NCI-H510A treated with DMSO at 0.1 percent for 48 hours (cell line): ENCODE measurements at regions not wholly inside any gene's neighbourhood (a gene's known extent, or its start where the extent isn't known, plus 50 kb on each side); places are given as distances from the start of the nearest gene placed in this dataset.
"Not testable (repeated sequence)": the region's sequence is repeated elsewhere in the genome, so short reads cannot be mapped to it uniquely, and the experiment has no call there.

Source experiments
- DNase-seq: peaks from one replicate; lab custom pipeline; 2025; lab: John Stamatoyannopoulos, UW

- DNase-seq: no peak
These were observed 436.6 kb downstream of the VGLL3 start for GRCh38 chr3:86554383-86554782.

- peak; percentile 37 for DNase-seq
These were observed 443.3 kb downstream of the VGLL3 start for GRCh38 chr3:86547692-86548091.

GRCh38 chr3:86537171-86537570 lies 453.8 kb downstream of the VGLL3 start:
- no peak for DNase-seq

- DNase-seq: no peak
These were observed 471.1 kb downstream of the VGLL3 start for GRCh38 chr3:86519819-86520218.

GRCh38 chr3:86481636-86482035 lies 509.3 kb downstream of the VGLL3 start:
- no peak for DNase-seq

GRCh38 chr3:86481031-86481430 lies 509.9 kb downstream of the VGLL3 start:
- no peak for DNase-seq

- DNase-seq: no peak
These were observed 526.8 kb downstream of the VGLL3 start for GRCh38 chr3:86464180-86464579.

- DNase-seq: no peak
These were observed 539.2 kb downstream of the VGLL3 start for GRCh38 chr3:86451749-86452148.

- no peak for DNase-seq
These were observed 552.4 kb downstream of the VGLL3 start for GRCh38 chr3:86438544-86438943.

- no peak for DNase-seq
These were observed 563.6 kb downstream of the VGLL3 start for GRCh38 chr3:86427343-86427742.

GRCh38 chr3:86420990-86421739 lies 569.8 kb downstream of the VGLL3 start:
- no peak for DNase-seq

- no peak for DNase-seq
These were observed 572.1 kb downstream of the VGLL3 start for GRCh38 chr3:86418861-86419260.

GRCh38 chr3:86416334-86416733 lies 574.6 kb downstream of the VGLL3 start:
- DNase-seq: no peak

- DNase-seq: no peak
These were observed 577.3 kb downstream of the VGLL3 start for GRCh38 chr3:86413645-86414044.

- DNase-seq: no peak
These were observed 580.4 kb downstream of the VGLL3 start for GRCh38 chr3:86410587-86410986.

- not testable (repeated sequence) for DNase-seq
These were observed 601.2 kb downstream of the VGLL3 start for GRCh38 chr3:86389759-86390158.

- DNase-seq: no peak
These were observed 602.1 kb downstream of the VGLL3 start for GRCh38 chr3:86388820-86389219.

- DNase-seq: no peak
These were observed 608.4 kb downstream of the VGLL3 start for GRCh38 chr3:86382556-86382955.

GRCh38 chr3:86381247-86381646 lies 609.7 kb downstream of the VGLL3 start:
- no peak for DNase-seq

GRCh38 chr3:86379280-86379679 lies 611.7 kb downstream of the VGLL3 start:
- DNase-seq: no peak

- no peak for DNase-seq
These were observed 612.1 kb downstream of the VGLL3 start for GRCh38 chr3:86378829-86379228.

GRCh38 chr3:86335566-86335965 lies 655.4 kb downstream of the VGLL3 start:
- DNase-seq: not testable (repeated sequence)

GRCh38 chr3:86333636-86334035 lies 657.3 kb downstream of the VGLL3 start:
- DNase-seq: no peak

- no peak for DNase-seq
These were observed 687.0 kb downstream of the VGLL3 start for GRCh38 chr3:86303935-86304334.
